AG10803 (cell line): ENCODE measurements at regions not wholly inside any gene's neighbourhood (a gene's known extent, or its start where the extent isn't known, plus 50 kb on each side); places are given as distances from the start of the nearest gene placed in this dataset.
"Not testable (repeated sequence)": the region's sequence is repeated elsewhere in the genome, so short reads cannot be mapped to it uniquely, and the experiment has no call there.

Source experiments
- DNase-seq: peaks from one replicate; pipeline ENCODE4 v3.0.0; 2010; ENCODE audit warnings: low read depth
- H3K4me3 ChIP-seq: 2 replicates; pipeline ENCODE4 v1.5.1; 2011; ENCODE audit warnings: mild to moderate bottlenecking, low read length, control low read depth
- TF ChIP-seq, protein P1 (sequence below): conservative IDR thresholded peaks from 2 replicates; pipeline ENCODE4 v1.5.1; 2011; ENCODE audit warnings: mild to moderate bottlenecking, low read length, control low read depth, inconsistent platforms

DNA sequence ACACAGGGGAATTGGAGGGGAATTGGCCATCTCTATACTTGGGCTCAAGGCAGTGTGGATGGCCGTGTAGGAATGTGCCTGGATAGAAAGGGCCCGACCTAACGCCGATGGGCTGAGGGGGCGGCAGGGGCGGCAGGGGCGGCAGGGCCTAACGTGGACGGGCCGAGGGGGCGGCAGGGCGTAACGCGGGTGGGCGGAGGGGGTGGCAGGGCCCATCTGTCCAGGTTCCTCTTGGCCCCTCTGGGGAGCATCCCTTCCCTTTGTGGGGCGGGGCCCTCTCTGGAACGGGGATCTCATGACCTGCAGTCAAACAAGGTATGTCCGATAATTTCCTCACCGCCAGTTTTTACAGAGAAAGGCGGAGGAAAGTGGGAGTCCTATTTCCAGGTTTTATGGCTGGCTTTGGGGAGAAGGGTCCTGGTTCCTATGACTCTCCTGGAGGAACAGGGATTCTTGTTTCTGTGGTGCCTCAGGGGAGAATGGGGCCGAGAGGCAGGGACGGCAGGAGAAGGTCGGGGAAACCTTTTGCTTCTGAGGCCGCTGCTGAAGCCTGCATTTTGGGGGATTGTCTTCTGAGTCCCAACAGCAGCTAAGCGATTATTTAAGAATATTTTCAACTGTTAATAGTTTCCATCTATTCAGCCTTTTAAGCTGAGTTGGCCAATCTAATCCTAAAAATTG lies 100.8 kb upstream of the FRMD1 start:
- TF ChIP-seq, protein P1, sequence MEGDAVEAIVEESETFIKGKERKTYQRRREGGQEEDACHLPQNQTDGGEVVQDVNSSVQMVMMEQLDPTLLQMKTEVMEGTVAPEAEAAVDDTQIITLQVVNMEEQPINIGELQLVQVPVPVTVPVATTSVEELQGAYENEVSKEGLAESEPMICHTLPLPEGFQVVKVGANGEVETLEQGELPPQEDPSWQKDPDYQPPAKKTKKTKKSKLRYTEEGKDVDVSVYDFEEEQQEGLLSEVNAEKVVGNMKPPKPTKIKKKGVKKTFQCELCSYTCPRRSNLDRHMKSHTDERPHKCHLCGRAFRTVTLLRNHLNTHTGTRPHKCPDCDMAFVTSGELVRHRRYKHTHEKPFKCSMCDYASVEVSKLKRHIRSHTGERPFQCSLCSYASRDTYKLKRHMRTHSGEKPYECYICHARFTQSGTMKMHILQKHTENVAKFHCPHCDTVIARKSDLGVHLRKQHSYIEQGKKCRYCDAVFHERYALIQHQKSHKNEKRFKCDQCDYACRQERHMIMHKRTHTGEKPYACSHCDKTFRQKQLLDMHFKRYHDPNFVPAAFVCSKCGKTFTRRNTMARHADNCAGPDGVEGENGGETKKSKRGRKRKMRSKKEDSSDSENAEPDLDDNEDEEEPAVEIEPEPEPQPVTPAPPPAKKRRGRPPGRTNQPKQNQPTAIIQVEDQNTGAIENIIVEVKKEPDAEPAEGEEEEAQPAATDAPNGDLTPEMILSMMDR: no peak
- H3K4me3 ChIP-seq: no peak overlapping the region
- no peak for DNase-seq

DNA sequence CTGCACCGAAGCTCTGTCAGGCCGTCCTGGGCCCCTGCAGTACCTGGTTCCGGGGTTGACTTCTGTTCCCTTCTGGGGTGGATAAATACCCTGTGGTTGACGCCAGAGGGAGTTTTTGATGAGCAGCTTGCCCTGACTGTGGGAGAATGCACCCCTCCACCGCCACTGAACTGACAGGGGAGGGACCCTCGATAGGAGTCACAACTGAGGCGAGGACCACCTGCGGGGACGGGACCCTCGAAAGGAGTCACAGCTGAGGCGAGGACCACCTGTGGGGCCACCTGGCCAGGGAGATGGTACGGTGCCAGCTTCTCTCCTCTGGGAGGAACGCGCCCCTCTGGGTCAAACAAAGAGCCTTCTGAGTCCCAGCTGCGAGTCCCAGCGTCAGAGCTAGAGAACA lies 100.1 kb upstream of the FRMD1 start:
- TF ChIP-seq, protein P1: no peak
- no peak overlapping the region for H3K4me3 ChIP-seq

DNA sequence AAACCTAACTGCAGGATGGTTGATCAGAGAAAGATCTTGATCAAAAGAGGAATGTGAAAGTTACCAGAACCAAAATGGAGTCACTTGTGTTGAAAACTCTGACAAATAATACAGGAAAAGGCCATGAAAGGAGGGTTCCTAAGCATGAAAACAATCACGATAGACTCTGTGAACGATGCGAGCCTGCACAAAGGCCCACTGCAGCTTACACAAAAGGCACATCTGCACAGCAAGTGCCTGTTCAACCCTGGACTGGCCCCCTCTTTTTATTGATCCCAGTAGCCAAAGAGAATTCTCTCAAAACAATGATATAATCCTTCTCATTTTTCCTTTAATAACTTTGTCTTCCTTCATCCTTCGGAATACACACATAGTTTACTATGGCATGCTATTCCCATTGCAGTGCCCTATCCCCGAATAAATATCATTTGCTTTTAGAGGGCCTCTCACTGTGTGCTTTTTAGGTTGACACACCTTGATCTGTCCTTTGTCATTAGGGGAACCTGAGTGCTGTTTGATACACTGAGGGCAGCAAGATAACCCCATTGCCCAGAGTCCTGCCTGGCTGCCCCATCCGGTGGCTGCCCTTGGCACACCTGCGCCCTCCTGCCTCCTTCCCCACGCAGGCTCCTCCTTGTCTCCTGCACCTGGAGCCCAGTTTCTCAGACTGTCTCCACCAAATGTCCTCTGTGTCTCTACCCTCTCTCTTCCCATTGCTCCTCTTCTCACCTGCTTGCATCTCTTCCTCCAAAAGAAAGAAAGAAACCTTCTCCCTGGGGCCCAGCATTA lies 98.3 kb upstream of the FRMD1 start:
- no peak overlapping the region for H3K4me3 ChIP-seq
- no peak for DNase-seq
- TF ChIP-seq, protein P1: no peak

More for the DNA sequence above, 100.1 kb upstream of the FRMD1 start:
- DNase-seq: no peak

DNA sequence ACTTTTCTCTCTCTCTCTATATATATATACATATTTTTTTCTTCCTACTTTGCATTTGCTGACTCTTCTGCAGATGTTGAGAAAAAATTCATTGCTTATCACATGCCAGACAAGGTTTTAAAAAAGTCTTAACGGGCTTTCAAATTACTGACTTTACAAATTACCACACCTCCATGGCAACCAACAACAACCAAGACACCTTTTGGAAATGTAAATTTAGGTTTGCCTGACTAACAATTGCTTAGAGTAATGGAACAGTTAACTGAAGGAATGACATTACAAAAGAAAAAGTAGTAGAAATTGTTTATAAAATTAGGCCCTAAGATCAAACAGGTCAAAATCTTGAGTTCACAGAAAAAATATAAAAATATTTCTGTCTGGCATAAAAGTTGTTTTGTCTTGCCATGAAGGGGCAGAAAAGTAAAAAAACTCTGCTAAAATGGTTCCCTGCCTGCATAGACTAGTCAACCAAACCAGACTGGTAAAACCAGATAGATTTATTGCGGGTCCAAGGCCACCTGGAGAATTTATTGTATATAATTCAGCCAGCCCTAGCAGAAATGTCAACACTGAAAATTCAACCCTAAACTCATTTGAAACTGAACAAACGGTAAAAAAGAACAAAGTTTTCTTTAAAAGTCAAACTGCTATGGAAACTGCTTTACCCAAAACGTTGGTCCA lies 92.8 kb upstream of the FRMD1 start:
- TF ChIP-seq, protein P1: no peak
- DNase-seq: no peak
- H3K4me3 ChIP-seq: no peak overlapping the region

DNA sequence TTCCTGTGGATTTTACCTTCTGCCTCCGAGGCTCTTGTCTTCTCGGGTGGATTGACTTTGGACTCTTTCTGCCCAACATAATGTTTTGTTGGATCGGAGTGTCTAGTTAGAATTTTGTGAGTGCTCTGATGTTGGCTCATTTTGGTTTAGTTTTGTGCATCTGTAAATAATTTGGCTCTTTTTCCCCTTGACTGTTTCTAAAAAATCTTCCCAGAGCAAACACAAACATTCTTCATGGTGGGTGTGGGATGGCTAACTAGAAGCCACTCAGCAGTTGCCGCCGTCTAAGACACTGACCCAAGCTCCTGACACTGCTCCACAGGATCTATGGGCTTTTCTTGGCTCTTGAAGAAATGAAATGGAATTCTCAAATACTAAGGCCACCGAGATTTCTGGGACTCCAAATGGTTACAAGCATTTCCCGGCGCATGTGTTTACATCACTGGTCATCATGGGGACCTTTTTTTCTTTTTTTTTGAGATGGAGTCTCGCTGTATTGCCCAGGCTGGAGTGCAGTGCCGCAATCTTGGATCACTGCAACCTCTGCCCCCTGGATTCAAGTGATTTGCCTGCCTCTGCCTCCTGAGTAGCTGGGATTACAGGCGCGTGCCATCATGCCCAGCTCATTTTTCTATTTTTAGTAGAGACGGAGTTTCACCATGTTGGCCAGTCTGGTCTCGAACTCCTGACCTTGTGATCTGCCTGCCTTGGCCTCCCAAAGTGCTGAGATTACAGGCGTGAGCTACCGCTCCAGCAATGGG lies 92.0 kb upstream of the FRMD1 start:
- no peak overlapping the region for H3K4me3 ChIP-seq
- TF ChIP-seq, protein P1: no peak
- DNase-seq: no peak

DNA sequence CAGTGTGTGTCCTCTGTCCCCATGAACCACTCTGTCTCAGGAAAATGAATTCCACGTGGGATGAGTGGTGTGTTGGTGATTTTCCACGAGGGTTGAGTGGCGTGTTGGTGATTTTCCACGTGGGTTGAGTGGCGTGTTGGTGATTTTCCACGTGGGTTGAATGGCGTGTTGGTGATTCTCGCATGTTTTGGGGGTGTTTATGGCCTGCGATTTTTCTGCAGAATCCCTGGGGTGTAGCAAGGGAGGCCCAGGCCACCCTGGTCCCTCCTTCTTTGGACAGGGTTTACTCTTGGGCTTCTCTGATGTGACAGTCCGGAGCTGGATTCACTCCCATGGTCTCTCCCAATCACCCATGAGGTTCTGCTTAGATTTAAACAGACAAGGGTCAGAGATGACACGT lies 90.6 kb upstream of the FRMD1 start:
- DNase-seq: no peak
- TF ChIP-seq, protein P1: no peak
- H3K4me3 ChIP-seq: no peak overlapping the region

DNA sequence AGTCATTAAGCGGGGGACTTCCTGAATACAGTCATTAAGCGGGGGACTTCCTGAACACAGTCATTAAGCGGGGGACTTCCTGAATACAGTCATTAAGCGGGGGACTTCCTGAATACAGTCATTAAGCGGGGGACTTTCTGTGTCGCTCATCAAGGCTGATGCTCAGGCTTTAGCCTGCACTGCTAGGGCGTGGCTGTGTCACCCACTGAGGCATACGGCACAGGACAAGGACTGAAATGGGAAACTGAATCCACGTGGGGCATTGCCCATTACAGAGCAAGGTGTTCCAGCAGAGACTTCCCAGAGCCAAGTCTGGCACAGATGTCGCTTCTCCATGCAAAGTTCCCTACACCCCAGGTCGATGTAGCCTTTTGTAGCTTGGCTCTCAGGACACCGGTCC lies 89.9 kb upstream of the FRMD1 start:
- not testable (repeated sequence) for DNase-seq, H3K4me3 ChIP-seq

DNA sequence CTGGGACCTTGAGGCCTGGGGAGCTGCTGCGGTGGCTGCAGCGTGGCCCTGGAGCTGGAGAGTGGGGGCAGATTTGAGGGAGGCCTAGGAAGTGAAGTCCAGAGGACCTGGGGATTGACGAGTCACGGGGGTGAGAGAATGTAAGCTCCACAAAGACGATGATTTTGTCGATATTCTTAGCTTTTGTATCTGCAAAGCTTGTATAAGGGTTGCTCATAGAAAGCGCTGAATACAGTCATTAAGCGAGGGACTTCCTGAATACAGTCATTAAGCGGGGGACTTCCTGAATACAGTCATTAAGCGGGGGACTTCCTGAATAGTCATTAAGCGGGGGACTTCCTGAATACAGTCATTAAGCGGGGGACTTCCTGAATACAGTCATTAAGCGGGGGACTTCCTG lies 89.3 kb upstream of the FRMD1 start:
- not testable (repeated sequence) for DNase-seq, H3K4me3 ChIP-seq
